GM20000 (cell line): ENCODE measurements at regions not wholly inside any gene's neighbourhood (a gene's known extent, or its start where the extent isn't known, plus 50 kb on each side); places are given as distances from the start of the nearest gene placed in this dataset.

Source experiments
- DNase-seq: peaks from one replicate; pipeline ENCODE4 v3.0.0; 2012; ENCODE audit warnings: low spot score
- TF ChIP-seq, protein P1 (sequence below): IDR thresholded peaks from 2 replicates; pipeline ENCODE4 v1.5.1; 2012; ENCODE audit warnings: mild to moderate bottlenecking, control low read depth; ENCODE audit errors: extremely low read depth, missing control alignments

DNA sequence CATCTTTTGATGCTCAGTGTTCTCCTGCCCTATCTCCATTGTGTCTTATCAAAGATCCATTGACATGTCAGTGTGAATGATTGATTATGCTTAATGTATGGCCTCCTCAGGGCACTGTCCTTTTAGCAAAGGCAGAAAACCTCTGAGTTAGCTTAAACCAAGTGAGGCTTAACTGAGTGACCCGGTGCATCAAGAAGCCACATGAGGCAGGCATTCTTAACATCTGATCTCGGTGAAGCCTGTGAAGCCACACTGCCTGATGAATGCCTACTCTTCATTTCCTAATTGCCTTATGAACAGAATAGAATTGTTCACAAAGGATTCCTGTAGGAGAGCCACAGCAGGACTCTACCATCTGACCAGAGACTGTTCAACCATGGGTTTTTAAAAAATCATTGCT is 168.1 kb upstream of the SOX21 start:
- TF ChIP-seq, protein P1, sequence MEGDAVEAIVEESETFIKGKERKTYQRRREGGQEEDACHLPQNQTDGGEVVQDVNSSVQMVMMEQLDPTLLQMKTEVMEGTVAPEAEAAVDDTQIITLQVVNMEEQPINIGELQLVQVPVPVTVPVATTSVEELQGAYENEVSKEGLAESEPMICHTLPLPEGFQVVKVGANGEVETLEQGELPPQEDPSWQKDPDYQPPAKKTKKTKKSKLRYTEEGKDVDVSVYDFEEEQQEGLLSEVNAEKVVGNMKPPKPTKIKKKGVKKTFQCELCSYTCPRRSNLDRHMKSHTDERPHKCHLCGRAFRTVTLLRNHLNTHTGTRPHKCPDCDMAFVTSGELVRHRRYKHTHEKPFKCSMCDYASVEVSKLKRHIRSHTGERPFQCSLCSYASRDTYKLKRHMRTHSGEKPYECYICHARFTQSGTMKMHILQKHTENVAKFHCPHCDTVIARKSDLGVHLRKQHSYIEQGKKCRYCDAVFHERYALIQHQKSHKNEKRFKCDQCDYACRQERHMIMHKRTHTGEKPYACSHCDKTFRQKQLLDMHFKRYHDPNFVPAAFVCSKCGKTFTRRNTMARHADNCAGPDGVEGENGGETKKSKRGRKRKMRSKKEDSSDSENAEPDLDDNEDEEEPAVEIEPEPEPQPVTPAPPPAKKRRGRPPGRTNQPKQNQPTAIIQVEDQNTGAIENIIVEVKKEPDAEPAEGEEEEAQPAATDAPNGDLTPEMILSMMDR: no peak
- no peak for DNase-seq

DNA sequence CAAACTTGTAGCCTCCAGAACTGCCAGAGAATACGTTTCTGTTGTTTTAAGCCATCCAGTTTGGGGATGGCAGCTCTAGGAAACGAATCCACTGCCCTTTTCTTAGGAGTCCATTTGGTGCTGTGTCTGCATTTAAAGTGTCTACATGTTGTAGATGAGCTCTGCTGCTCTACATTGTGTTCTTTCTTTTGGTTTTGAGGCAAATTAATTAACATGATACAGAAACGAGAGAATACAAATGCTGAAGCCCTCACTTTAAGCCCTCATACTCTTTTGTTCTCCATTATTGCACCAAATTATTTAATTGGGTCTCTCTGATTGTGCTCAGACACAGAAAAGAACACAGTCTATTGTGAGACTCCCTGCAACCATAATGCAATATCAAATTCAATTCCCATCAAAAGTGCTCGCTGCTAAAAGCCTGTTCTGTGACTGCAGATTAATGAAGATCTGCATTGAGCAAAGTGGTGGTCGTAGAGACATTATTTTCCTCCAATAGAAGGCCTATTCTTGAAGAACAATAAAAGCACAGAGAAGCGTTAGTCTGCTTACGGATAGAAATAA is 166.3 kb upstream of the SOX21 start:
- TF ChIP-seq, protein P1: no peak
- DNase-seq: no peak

DNA sequence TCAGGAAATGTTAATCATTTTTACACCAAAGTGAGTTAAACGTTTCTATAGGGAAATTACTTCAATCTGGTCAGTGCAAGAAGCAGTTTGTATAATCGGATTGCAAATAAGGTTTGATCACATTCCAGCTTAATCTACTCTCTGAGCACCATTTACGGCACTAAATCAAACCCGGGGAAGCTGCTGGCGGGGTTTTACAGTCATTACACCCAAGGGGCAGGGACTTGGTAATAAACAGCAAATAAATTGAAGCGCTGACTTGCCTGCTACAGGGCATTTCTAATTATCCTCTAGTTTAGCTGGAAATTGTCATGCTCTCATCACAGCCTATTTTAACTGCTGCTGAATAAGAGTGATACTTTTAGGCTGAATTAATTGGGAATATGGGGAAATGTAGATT is 152.1 kb upstream of the SOX21 start:
- DNase-seq: no peak
- TF ChIP-seq, protein P1: no peak

DNA sequence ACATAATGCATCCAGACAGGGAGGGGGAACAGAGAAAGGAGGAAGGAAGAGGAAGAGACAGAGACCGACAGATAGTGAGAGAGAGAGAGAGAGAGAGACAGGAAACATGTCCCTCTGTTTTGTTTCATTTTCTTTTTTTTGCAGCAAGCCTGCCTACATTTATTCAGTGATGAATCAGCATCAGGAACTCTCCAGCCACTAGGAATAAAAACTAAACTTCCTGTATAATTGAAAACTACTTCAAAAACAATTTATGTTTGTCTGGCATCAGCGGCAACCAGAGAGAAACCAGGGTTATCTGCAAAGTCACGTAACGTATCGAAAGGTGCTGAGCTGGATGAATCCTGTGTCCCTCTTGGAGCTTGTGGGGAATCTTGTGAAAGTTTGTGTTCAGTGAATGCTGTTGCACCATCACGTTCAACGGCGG is 148.6 kb upstream of the SOX21 start:
- TF ChIP-seq, protein P1: no peak
- no peak for DNase-seq

GRCh38 chr13:94859811-94860210 is 147.5 kb upstream of the SOX21 start:
- TF ChIP-seq, protein P1: no peak
- no peak for DNase-seq

- TF ChIP-seq, protein P1: no peak
- no peak for DNase-seq
Observed at GRCh38 chr13:94859278-94859691, 146.9 kb upstream of the SOX21 start.

- TF ChIP-seq, protein P1: no peak
- no peak for DNase-seq
Observed at GRCh38 chr13:94858856-94859255, 146.5 kb upstream of the SOX21 start.

- TF ChIP-seq, protein P1: no peak
- no peak for DNase-seq
Observed at GRCh38 chr13:94854688-94855087, 142.3 kb upstream of the SOX21 start.
